HUDEP-2 (cell line): ENCODE measurements at regions not wholly inside any gene's neighbourhood (a gene's known extent, or its start where the extent isn't known, plus 50 kb on each side); places are given as distances from the start of the nearest gene placed in this dataset.
"Not testable (repeated sequence)": the region's sequence is repeated elsewhere in the genome, so short reads cannot be mapped to it uniquely, and the experiment has no call there.

Source experiments
- DNase-seq, 76 experiments: peaks; one replicate each; lab custom pipeline; 2025; ENCODE audit not compliant: unreplicated experiment in 76 of 76; lab: John Stamatoyannopoulos, UW

GRCh38 chr9:80520231-80520630 is 948.5 kb downstream of the TLE4 start:
- DNase-seq, result no peak

- DNase-seq, result no peak
These were observed 946.7 kb downstream of the TLE4 start for GRCh38 chr9:80518441-80518840.

GRCh38 chr9:80516679-80517078 is 944.9 kb downstream of the TLE4 start:
- DNase-seq, result no peak

- no peak for DNase-seq
These were observed 937.6 kb downstream of the TLE4 start for GRCh38 chr9:80509358-80509757.

- DNase-seq, result no peak
These were observed 935.8 kb downstream of the TLE4 start for GRCh38 chr9:80507611-80508010.

- no peak for DNase-seq
These were observed 933.0 kb downstream of the TLE4 start for GRCh38 chr9:80504601-80505230.

GRCh38 chr9:80503671-80504281 is 932.0 kb downstream of the TLE4 start:
- DNase-seq, result no peak

- no peak for DNase-seq
These were observed 930.5 kb downstream of the TLE4 start for GRCh38 chr9:80502306-80502705.

GRCh38 chr9:80501635-80502034 is 929.9 kb downstream of the TLE4 start:
- no peak for DNase-seq

- DNase-seq, result no peak
These were observed 928.5 kb downstream of the TLE4 start for GRCh38 chr9:80500300-80500699.

GRCh38 chr9:80498001-80498555 is 926.3 kb downstream of the TLE4 start:
- no peak for DNase-seq

GRCh38 chr9:80496901-80497556 is 925.3 kb downstream of the TLE4 start:
- no peak for DNase-seq

- DNase-seq, result no peak
These were observed 921.5 kb downstream of the TLE4 start for GRCh38 chr9:80493258-80493657.

GRCh38 chr9:80492221-80492620 is 920.5 kb downstream of the TLE4 start:
- DNase-seq, result no peak

GRCh38 chr9:80491086-80491696 is 919.4 kb downstream of the TLE4 start:
- no peak for DNase-seq

- no peak for DNase-seq
These were observed 917.6 kb downstream of the TLE4 start for GRCh38 chr9:80489329-80489728.

GRCh38 chr9:80485420-80486250 is 913.9 kb downstream of the TLE4 start:
- DNase-seq, result no peak

GRCh38 chr9:80482251-80482650 is 910.5 kb downstream of the TLE4 start:
- not testable (repeated sequence) for DNase-seq

GRCh38 chr9:80467632-80468031 is 895.9 kb downstream of the TLE4 start:
- DNase-seq, result no peak

GRCh38 chr9:80465556-80465955 is 893.8 kb downstream of the TLE4 start:
- no peak for DNase-seq

GRCh38 chr9:80449513-80449912 is 877.7 kb downstream of the TLE4 start:
- no peak for DNase-seq
